GM11168 (cell line): ENCODE measurements at regions not wholly inside any gene's neighbourhood (a gene's known extent, or its start where the extent isn't known, plus 50 kb on each side); places are given as distances from the start of the nearest gene placed in this dataset.
"Not testable (repeated sequence)": the region's sequence is repeated elsewhere in the genome, so short reads cannot be mapped to it uniquely, and the experiment has no call there.

Experiments used
- in situ Hi-C: fragments of 300-500 bp; cut with MboI; formaldehyde crosslinking; loops from one replicate; pipeline ENCODE4 v1.12.0; 2022; ENCODE audit warnings: low sequenced_read_pairs; ENCODE audit not compliant: unreplicated experiment

DNA sequence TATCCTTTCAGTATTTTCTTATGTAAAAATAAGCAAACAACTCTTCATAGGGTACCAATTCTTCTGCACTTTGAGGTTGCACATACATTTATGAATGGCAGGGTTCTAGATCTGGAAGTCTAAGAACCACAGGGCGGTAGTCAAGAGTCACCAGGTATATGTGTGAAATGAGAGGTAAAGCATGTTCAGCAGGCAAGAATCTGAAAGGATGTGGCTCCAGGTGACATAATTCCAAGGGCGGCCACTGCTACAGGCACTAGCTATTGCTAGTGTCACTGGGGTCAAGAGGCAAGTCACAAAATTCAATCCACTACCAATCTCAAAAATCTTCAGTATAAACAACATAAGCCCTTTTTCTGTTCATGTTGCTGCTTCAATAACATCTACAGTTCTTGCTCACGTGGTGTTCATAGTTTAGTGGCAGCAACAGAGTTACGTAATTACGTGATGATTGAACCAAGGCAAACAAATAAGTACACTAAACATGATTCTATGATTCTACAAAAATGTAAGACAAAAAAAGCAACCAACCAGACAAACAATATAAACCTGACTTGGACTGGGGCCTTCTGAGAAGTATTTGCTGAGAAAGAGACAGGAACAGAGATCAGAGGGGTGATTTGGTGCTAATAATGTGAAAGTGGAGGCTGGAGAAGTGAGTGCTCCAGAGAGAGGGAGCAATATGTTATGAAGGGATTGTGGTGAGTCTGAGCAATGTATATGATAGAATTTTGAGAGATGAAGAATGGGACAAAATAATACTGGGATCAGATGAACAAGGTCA, 101.7 kb downstream of the NAA11 start:
- in situ Hi-C loops: no loop called here

DNA sequence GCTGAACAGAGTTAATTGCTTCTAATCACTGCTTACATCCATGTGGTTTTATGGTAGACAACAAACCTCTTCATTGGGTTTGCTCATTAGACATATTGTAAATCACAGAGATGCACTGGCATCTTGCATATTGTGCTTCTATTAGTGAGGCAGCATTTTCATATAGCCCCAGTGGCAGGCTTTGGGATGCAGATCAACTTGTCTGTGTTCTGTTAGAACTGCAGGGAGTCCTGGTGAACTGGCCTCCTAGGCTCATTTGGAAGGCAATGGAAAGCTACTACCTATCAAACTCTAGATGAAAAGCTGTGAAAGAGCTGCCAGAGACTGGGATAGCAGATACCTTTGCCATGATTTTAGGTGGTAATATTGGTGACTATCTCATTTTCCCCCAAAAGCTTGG, 108.8 kb downstream of the NAA11 start:
- in situ Hi-C loops: loop anchor here (10.0 kb wide), 1 partner anchor 458 kb away; no protein-coding TSS in a partner anchor

DNA sequence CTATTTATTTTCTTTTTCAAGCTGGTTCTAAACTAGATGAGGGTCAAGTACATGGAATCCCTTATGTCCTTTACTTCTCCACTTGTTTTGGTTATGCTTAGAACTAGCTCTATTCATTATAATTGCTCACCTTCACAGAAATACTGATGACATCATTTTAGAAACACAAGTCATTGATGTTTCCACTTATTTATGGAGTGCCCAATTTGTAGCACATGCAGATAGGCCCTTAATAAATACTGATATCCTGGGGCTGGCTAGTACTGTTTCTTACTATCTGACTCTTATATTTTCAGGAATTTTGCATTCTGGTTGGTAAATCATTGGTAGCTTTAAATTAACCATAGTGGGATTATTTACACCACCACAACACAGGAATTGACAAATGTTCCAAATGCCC, 112.2 kb downstream of the NAA11 start:
- in situ Hi-C loops: loop anchor here (10.0 kb wide), 1 partner anchor 461 kb away; no protein-coding TSS in a partner anchor

DNA sequence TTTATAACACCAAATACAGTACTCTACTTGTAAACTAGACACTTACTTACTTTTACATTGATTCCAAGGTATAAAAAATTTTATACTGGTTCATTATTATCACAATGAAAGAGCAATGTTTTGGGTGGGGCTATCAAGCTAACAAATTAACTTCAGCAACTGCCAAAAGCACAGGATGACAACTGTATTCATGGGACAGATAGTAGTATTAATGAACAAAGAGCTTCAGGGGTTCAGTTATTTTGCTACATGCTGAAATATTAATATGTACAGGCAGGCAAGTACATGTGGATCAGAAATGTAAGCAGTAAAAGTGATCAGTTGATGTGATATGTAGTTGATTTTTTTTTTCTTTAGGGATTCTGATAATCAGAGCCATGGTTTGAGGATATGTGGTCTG, 112.9 kb downstream of the NAA11 start:
- in situ Hi-C loops: loop anchor here (10.0 kb wide), 1 partner anchor 462 kb away; no protein-coding TSS in a partner anchor

DNA sequence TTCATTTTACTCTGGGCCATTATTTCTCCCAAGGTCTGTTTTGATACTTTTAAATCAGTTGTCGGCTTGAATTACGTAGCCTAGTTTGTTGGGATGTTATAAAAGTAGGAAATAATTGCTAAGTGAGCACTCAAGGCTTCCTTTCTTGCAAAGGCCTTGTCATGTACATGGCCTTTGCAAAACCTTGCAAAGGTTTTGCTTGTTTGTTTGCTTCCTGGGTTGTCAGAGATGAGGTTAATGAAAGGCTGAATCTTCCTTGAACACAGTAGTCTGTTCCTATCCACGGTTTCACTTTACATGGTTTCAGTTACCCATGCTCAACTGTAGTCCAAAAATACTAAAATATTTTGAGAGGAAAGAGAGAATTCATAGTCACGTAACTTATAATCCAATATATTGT, 113.5 kb downstream of the NAA11 start:
- in situ Hi-C loops: loop anchor here (10.0 kb wide), 1 partner anchor 462 kb away; no protein-coding TSS in a partner anchor

DNA sequence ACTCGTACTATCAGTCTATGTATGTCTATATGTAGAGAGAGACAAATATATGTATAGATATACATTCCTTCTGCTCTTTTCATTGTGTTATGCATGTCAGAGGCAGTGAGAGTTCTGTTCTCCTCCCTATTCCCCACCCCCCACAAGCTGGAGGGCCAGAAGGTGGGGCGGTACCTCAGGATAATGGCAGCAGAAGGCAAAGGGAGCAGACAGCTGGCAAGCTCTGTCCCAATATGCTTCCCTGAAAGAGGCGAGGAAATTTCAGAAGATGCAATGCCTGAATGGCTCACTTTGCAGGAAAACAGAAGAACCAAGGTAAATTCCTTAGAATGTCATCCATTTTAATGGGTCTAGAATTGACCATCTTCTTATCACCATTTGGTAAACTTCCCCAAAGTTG, 114.4 kb downstream of the NAA11 start:
- in situ Hi-C loops: loop anchor here (10.0 kb wide), 1 partner anchor 463 kb away; no protein-coding TSS in a partner anchor

DNA sequence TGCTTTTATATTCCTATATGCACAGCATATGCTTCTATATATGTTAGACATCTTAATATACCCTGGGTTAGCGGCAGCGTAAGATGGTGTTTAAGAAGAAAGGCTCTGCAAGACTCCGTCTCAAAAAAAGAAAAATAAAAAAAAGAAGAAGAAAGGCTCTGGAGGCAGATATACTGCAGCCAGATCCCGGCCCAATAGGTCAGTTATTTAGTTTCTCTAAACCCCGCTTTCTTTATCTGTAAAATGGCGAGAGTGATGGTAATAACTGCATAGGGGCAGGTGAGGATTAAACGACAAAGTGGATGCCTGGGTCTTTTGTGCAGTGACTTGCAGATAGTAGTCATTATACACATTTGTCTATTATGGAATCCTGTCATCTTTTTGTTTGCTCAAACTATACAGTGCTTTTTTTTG, 115.2 kb downstream of the NAA11 start:
- in situ Hi-C loops: loop anchor here (10.0 kb wide), 1 partner anchor 464 kb away; no protein-coding TSS in a partner anchor

DNA sequence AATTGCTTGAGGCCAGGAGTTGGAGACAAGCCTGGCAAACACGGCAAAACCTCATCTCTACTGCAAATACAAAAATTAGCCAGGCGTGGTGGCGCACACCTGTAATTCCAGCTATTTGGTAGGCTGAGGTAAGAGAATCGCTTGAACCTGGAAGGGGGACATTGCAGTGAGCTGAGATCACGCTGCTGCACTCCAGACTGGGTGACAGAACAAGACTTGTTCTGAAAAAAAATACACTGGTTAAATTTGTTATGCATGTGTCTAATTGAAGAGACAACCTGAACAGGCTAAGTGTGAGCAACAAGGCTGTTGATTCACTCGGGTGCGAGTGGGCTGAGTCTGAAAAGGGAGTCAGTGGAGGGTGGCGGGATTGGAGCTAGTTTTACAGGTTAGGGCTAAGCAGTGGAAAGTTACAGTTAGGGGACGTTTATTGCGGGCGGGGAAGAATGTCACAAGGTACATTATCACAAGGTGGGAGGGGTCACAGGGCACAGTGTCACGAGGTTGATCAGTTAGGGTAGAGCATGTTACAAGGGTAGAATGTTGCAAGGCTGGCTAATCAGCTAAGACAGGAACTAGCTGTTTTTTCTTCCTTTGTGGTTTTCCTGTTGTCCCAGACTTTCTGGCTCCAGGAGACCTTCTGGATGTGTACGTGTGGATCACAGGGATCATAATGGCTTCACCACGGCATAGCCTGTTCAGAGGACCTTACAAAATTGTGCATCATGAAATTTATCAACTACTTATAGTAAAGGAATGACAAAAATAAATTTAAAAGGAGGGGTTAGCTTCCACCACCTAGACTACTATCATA, 115.8 kb downstream of the NAA11 start:
- in situ Hi-C loops: loop anchor here (10.0 kb wide), 1 partner anchor 465 kb away; no protein-coding TSS in a partner anchor

DNA sequence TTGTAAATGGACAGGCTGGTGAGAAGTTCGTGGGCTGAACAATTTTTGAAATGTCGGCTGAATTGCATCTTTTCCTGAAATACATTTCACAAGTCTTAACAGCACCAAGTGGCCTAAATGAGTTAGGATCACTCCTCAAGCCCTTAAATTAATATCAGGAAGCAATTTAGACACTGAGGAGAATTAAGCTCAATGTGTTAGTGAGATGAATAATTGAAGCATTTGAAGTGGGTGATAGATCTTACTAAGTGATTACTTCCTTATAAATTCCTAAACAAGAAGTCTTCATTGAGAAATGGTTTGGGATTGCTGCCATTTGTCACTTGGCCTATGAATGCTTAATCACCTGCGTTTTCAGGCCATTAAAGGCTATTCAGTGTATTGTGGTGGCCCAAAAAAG, 116.8 kb downstream of the NAA11 start:
- in situ Hi-C loops: no loop called here

DNA sequence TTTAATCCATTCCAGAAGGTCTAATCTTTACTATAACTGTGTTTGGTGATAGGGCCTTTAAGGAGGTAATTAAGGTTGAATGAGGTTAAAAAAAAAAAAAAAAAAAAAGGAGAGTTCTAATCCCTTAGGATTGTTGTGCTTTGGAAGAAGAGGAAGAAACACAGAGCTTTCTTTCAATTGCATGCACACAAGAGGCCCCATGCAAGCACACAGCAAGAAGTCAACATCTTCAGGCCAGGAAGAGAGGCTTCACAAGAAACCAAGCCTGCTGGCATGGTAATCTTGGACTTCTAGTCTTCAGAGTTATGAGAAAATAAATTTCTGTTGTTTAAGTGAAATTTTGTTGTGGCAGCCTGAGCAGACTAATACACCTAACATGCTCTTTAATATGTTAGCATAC, 118.6 kb downstream of the NAA11 start:
- in situ Hi-C loops: no loop called here

DNA sequence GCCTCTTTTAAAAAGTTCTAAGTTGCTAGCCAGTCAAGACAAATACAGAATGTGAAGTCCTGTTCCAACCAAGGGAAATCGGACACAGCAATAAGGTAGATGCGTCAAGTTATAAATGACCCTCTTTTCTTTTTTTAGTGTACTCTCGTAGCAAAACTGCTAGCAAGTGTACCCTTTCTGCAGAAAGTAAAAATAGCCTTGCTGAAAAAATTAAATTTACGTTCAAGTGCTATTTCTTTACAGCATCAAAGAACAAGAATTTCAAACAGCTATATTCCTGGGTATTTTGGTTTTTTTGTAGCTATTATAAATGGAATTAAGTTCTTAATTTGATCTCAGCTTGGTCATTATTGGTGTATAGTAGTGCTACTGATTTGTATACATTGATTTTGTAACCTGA, 119.2 kb downstream of the NAA11 start:
- in situ Hi-C loops: no loop called here

DNA sequence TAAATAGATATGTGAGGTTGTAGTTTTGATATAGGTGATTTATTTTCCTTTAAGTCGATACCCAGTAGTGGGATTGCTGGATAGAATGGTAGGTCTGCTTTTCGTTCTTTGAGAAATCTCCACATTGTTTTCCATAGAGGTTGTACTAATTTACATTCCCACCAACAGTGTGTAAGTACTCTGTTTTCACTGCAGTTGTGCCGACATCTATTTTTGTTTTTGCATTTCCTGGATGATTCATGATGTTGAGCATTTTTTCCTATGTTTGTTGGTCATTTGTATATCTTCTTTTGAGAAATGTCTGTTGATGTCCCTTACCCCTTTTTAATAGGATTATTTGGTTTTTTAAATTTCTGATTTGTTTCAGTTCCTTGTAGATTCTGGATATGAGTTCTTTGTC, 120.7 kb downstream of the NAA11 start:
- in situ Hi-C loops: no loop called here

DNA sequence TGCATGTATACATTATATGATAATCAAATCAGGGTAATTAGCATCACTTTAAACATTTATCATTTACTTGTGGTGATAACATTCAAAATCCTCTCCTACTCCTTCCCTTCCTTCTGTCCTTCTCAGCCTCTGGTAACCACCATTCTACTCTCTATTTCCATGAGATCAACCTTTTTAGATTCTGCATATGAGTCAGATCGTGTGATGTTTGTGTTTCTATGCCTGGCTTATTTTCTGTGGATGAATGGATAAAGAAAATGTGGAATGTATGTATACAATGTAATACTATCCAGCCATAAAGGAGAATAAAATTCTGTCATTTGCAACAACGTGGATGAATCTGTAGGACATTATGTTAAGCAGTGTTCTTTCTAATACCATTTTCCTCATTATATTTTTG, 123.9 kb downstream of the NAA11 start:
- in situ Hi-C loops: no loop called here

DNA sequence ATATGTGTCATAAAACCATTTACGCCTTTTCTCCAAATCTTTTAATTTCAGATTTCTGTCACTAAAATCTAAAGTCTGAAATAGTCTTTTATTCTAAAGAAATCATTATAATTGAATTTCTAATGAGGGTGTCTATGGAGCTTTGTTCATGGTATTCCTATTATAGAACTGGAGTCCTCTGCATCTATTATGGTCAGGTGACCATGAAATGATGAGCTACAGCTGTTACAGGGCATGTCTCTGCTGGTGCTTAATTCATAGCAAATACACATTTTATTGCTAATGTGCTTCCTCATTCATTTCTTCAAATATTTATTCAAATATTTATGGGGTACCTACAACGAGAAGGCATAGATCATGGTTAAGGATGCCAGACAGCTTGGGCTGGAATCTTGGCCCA, 126.1 kb downstream of the NAA11 start:
- in situ Hi-C loops: no loop called here

DNA sequence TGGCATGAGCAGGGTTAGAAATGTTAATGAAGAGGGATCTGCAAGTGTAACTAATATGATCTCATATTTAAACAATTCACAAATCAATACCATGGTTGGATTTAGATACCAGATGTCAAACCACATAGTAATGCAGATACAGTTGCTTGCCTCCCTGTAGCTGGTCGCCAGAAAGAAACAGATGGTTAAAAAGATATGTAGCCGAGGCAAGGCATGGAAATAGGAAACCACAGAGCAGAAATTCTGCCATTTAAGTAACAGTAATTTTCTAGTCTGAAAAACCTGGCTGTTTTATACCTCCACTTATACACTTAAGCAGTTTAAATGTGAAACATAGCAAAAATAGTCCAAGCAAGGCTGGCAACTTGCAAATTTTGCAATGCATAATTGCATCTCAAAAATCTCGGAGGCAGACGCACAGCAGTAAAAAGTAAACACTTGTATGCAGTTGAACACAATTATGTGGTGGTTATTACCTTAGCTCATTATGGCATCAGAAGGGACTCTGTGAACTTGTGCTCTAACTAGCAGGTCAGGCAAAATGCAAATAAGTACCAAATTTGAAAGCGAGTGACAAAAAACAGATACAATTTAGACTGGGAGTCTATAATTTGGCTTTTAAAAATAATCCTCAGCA, 126.8 kb downstream of the NAA11 start:
- in situ Hi-C loops: no loop called here

DNA sequence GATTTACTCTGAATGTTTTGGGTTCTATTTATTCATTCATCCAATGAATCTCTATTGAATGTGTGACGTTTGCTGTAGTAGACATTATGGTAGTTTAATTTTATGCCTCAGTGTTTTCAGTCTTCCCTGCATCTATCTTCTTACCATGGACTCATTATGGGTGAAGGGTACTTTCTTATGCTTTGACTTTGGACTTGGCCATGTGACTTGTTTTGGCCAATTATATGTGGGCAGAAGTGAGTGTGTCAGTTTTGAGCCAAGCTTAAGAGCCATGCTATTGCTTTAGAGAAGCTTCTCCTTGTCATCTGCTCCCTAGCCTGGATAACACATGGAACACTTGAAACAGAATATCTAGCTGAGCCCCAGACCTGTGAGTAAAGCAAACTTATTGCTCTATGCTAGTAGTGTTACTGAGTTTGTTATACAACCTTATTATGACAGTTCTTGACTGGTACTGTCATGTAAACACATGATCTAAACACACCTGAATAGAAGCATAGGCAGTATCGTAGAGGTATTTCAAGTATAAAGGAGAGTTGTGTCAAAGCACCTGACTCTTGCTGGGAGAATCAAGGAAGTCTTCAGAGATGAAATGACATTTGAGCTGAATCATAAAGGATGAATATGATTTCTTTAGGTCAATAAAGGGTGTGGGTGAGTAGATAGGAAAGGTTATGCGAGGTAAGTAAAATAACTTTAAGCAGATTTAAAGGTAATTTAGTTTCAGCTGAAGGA, 128.4 kb downstream of the NAA11 start:
- in situ Hi-C loops: no loop called here

DNA sequence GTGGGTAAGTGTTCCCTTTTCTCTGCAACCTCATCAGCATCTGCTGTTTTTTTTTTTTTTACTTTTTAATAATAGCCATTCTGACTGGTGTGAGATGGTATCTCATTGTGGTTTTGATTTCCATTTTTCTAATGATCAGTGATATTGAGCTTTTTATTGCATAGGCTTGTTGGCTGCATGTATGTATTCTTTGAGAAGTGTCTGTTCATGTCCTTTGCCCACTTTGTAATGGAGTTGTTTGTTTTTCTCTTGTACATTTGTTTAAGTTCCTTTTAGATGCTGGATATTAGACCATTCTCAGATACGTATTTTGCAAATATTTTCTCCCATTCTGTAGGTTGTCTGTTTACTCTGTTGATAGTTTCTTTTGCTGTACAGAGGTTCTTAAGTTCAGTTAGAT, 134.6 kb downstream of the NAA11 start:
- in situ Hi-C loops: not testable (repeated sequence)

DNA sequence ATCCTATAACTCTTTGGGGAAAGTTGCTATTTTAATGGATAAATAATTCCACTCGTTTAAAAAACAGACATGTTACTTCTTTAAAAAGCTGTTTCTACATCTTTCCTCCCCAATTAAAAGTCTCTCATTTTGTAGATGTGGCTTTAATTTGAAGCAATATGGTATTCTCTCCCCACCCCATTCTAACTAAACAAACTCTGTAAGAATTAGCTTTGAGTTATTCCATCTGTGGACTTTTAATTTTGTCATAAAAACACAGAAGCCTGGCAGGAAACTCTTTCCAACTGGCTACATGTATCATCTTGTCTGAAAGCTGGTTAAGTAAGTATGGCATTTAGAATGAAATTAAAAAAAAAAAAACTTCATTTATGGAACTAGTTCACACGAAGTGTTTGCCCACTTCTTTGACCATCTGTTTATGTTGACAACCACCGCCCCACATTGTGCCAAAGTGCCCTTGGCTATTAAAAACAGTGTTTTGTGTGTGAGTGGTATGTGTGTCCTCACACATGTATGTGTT, 140.3 kb downstream of the NAA11 start:
- in situ Hi-C loops: no loop called here

DNA sequence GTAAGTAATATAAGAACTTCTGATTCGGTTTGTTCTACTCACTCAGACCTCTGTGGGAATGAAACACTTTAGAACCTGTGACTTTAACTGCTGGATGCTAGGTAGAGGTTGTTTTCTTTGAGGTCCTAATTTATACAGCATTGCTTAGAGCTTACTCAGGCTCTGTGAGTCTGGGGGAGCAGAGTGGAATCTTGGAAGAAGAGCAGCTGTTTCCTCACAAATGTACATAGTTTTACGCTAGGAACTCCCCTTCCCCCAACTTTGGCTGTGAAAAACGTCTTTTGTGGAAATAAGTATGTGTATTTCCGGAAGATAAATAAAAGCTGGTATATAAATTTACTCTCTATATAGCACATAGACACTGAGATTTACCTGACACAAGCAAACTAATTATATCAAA, 141.4 kb downstream of the NAA11 start:
- in situ Hi-C loops: no loop called here

DNA sequence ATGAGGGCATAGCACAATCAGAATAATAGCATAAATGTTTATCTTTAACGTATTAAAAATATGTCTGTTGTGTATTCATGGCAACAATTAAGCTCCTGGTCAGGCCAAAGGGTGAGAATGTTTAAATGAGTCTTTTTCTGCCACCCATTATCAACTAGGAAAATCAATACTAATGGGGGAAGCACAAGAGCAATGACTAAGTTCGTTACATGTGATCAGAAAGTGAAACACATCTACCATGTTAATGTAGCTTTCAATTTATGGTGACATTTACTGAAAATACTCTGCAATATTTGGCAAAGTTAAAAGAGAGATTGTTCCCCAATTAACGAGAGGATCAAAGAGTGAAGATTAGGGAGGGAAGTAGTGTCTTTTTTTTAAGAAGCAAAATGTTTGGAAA, 143.7 kb downstream of the NAA11 start:
- in situ Hi-C loops: no loop called here
